BLaER1 (cell line): ENCODE measurements at regions not wholly inside any gene's neighbourhood (a gene's known extent, or its start where the extent isn't known, plus 50 kb on each side); places are given as distances from the start of the nearest gene placed in this dataset.

Experiments
- H3K27ac ChIP-seq: shearing (Covaris generic); formaldehyde crosslinking; 2 replicates; pipeline ENCODE4 v1.8.1; 2022
- H3K27me3 ChIP-seq: shearing (Covaris generic); formaldehyde crosslinking; 2 replicates; pipeline ENCODE4 v1.8.1; 2022
- H3K36me3 ChIP-seq: shearing (Covaris generic); formaldehyde crosslinking; 2 replicates; pipeline ENCODE4 v1.8.1; 2022
- H3K4me1 ChIP-seq: shearing (Covaris generic); formaldehyde crosslinking; 2 replicates; pipeline ENCODE4 v1.8.1; 2022
- H3K4me2 ChIP-seq: shearing (Covaris generic); formaldehyde crosslinking; 2 replicates; pipeline ENCODE4 v1.8.1; 2022
- H3K4me3 ChIP-seq: shearing (Covaris generic); formaldehyde crosslinking; 2 replicates; pipeline ENCODE4 v1.8.1; 2022
- H3K9ac ChIP-seq: shearing (Covaris generic); formaldehyde crosslinking; 2 replicates; pipeline ENCODE4 v1.8.1; 2022
- H3K9me3 ChIP-seq: shearing (Covaris generic); formaldehyde crosslinking; 2 replicates; pipeline ENCODE4 v1.8.1; 2022
- H4K20me1 ChIP-seq: shearing (Covaris generic); formaldehyde crosslinking; 2 replicates; pipeline ENCODE4 v1.8.1; 2022
- Cebpa-rat ChIP-seq: shearing (Covaris generic); IDR thresholded peaks from 2 replicates; pipeline ENCODE4 v1.8.1; 2022

- Histone ChIP-seq H4K20me1 (no peaks in the 10 kb centered on the region), H3K9me3 (peaks cover 20% of the 10 kb centered on the region), H3K4me1 (no peaks in the 10 kb centered on the region), H3K4me3 (no peak overlapping the region), H3K27ac (no peak overlapping the region), H3K4me2 (no peak overlapping the region), H3K9ac (no peak overlapping the region), H3K27me3 (no peaks in the 10 kb centered on the region), H3K36me3 (no peaks in the 10 kb centered on the region)
- TF ChIP-seq Cebpa-rat, result no peak
Observed at GRCh38 chr1:30034105-30034626, 689.2 kb downstream of the MATN1 start.

- H3K4me3 ChIP-seq, result no peak overlapping the region
- no peaks in the 10 kb centered on the region for H3K4me1 ChIP-seq
- TF ChIP-seq Cebpa-rat, result no peak
Observed at GRCh38 chr1:30033256-30034104, 689.9 kb downstream of the MATN1 start.

GRCh38 chr1:30032302-30032701, 691.1 kb downstream of the MATN1 start:
- Histone ChIP-seq H3K4me1 (no peaks in the 10 kb centered on the region), H3K9me3 (peaks cover 20% of the 10 kb centered on the region), H3K36me3 (no peaks in the 10 kb centered on the region), H3K4me2 (no peak overlapping the region), H3K9ac (no peak overlapping the region), H3K27me3 (no peaks in the 10 kb centered on the region), H4K20me1 (no peaks in the 10 kb centered on the region), H3K4me3 (no peak overlapping the region), H3K27ac (no peak overlapping the region)
- TF ChIP-seq Cebpa-rat, result no peak

More at GRCh38 chr1:30033256-30034104, 689.9 kb downstream of the MATN1 start:
- peaks cover 20% of the 10 kb centered on the region for H3K9me3 ChIP-seq
- no peak overlapping the region for H3K27ac ChIP-seq
- H3K36me3 ChIP-seq, result no peaks in the 10 kb centered on the region
- H4K20me1 ChIP-seq, result no peaks in the 10 kb centered on the region
- no peak overlapping the region for H3K9ac ChIP-seq
- H3K4me2 ChIP-seq, result no peak overlapping the region
- no peaks in the 10 kb centered on the region for H3K27me3 ChIP-seq

- Histone ChIP-seq H3K4me2 (no peak overlapping the region), H3K27ac (no peak overlapping the region), H3K27me3 (no peaks in the 10 kb centered on the region), H3K4me1 (no peaks in the 10 kb centered on the region), H3K9me3 (peaks cover 20% of the 10 kb centered on the region), H3K9ac (no peak overlapping the region), H3K4me3 (no peak overlapping the region), H4K20me1 (no peaks in the 10 kb centered on the region), H3K36me3 (no peaks in the 10 kb centered on the region)
- no peak for TF ChIP-seq Cebpa-rat
Observed at GRCh38 chr1:30029677-30030076, 693.7 kb downstream of the MATN1 start.

GRCh38 chr1:30028939-30029338, 694.4 kb downstream of the MATN1 start:
- no peak for TF ChIP-seq Cebpa-rat
- H3K36me3 ChIP-seq, result no peaks in the 10 kb centered on the region

GRCh38 chr1:30028283-30028682, 695.1 kb downstream of the MATN1 start:
- Histone ChIP-seq H3K9me3 (peaks cover 19% of the 10 kb centered on the region), H3K9ac (no peak overlapping the region), H3K27me3 (no peaks in the 10 kb centered on the region), H3K4me1 (no peaks in the 10 kb centered on the region), H4K20me1 (no peaks in the 10 kb centered on the region), H3K4me2 (no peak overlapping the region), H3K4me3 (no peak overlapping the region), H3K36me3 (no peaks in the 10 kb centered on the region), H3K27ac (no peak overlapping the region)
- TF ChIP-seq Cebpa-rat, result no peak

More at GRCh38 chr1:30028939-30029338, 694.4 kb downstream of the MATN1 start:
- H3K4me3 ChIP-seq, result no peak overlapping the region
- peaks cover 20% of the 10 kb centered on the region for H3K9me3 ChIP-seq
- H3K4me1 ChIP-seq, result no peaks in the 10 kb centered on the region
- no peak overlapping the region for H3K4me2 ChIP-seq
- H3K9ac ChIP-seq, result no peak overlapping the region
- no peaks in the 10 kb centered on the region for H4K20me1 ChIP-seq
- no peak overlapping the region for H3K27ac ChIP-seq
- H3K27me3 ChIP-seq, result no peaks in the 10 kb centered on the region

GRCh38 chr1:30027247-30027646, 696.1 kb downstream of the MATN1 start:
- H3K9me3 ChIP-seq, result peaks cover 8% of the 10 kb centered on the region
- H3K4me3 ChIP-seq, result no peak overlapping the region
- no peak for TF ChIP-seq Cebpa-rat
- no peaks in the 10 kb centered on the region for H3K27me3 ChIP-seq
- no peak overlapping the region for H3K9ac ChIP-seq
- no peak overlapping the region for H3K27ac ChIP-seq
- no peaks in the 10 kb centered on the region for H3K36me3 ChIP-seq
- H3K4me1 ChIP-seq, result no peaks in the 10 kb centered on the region
- H3K4me2 ChIP-seq, result no peak overlapping the region
- no peaks in the 10 kb centered on the region for H4K20me1 ChIP-seq

GRCh38 chr1:30024411-30025195, 698.8 kb downstream of the MATN1 start:
- H3K27ac ChIP-seq, result no peak overlapping the region
- TF ChIP-seq Cebpa-rat, result no peak
- H3K27me3 ChIP-seq, result no peaks in the 10 kb centered on the region
- no peaks in the 10 kb centered on the region for H3K4me1 ChIP-seq
- H3K4me2 ChIP-seq, result no peak overlapping the region
- no peaks in the 10 kb centered on the region for H3K36me3 ChIP-seq
- no peak overlapping the region for H3K9ac ChIP-seq
- no peaks in the 10 kb centered on the region for H4K20me1 ChIP-seq
- H3K9me3 ChIP-seq, result no peaks in the 10 kb centered on the region
- H3K4me3 ChIP-seq, result no peak overlapping the region

- no peak for TF ChIP-seq Cebpa-rat
- no peaks in the 10 kb centered on the region for H4K20me1 ChIP-seq
- no peaks in the 10 kb centered on the region for H3K27me3 ChIP-seq
- no peaks in the 10 kb centered on the region for H3K9me3 ChIP-seq
- H3K4me3 ChIP-seq, result no peak overlapping the region
- H3K4me1 ChIP-seq, result no peaks in the 10 kb centered on the region
- no peak overlapping the region for H3K4me2 ChIP-seq
- H3K27ac ChIP-seq, result no peak overlapping the region
- no peak overlapping the region for H3K9ac ChIP-seq
- H3K36me3 ChIP-seq, result no peaks in the 10 kb centered on the region
Observed at GRCh38 chr1:30023339-30024022, 699.9 kb downstream of the MATN1 start.

GRCh38 chr1:30014031-30014430, 709.4 kb downstream of the MATN1 start:
- H3K27ac ChIP-seq, result no peak overlapping the region
- peaks cover 24% of the 10 kb centered on the region for H3K4me1 ChIP-seq
- no peak overlapping the region for H3K4me2 ChIP-seq
- no peaks in the 10 kb centered on the region for H4K20me1 ChIP-seq
- H3K9ac ChIP-seq, result no peak overlapping the region
- peaks cover 16% of the 10 kb centered on the region for H3K9me3 ChIP-seq
- TF ChIP-seq Cebpa-rat, result no peak
- H3K4me3 ChIP-seq, result no peak overlapping the region
- H3K27me3 ChIP-seq, result no peaks in the 10 kb centered on the region
- H3K36me3 ChIP-seq, result no peaks in the 10 kb centered on the region
